ENCODE measurements at regions not wholly inside any gene's neighbourhood (a gene's known extent, or its start where the extent isn't known, plus 50 kb on each side); places are given as distances from the start of the nearest gene placed in this dataset.

GRCh38 chr4:149135062-149135461 lies 680.6 kb downstream of the IQCM start:
- TF ChIP-seq CTCF (tag by site-specific recombination; IDR thresholded peaks at IDR 0.05) = no peak
- TF ChIP-seq ZNF791 (tag by site-specific recombination; IDR thresholded peaks at IDR 0.05) = no peak
- TF ChIP-seq ATF2 (tag by site-specific recombination; IDR thresholded peaks at IDR 0.05; ENCODE audit: low read depth) = no peak
- no peak for TF ChIP-seq ZNF837 (tag by site-specific recombination; IDR thresholded peaks at IDR 0.05)
- TF ChIP-seq ZNF623 (tag by site-specific recombination; IDR thresholded peaks at IDR 0.05) = no peak
- no peak for TF ChIP-seq ZNF692 (tag by site-specific recombination; IDR thresholded peaks at IDR 0.05)
- no peak for TF ChIP-seq ZNF138 (tag by site-specific recombination; IDR thresholded peaks at IDR 0.05; ENCODE audit: borderline replicate concordance)
- TF ChIP-seq ZNF311 (tag by site-specific recombination; IDR thresholded peaks at IDR 0.05; ENCODE audit: borderline replicate concordance) = no peak
